IPS-NIHi11 (cell line): ENCODE measurements at regions not wholly inside any gene's neighbourhood (a gene's known extent, or its start where the extent isn't known, plus 50 kb on each side); places are given as distances from the start of the nearest gene placed in this dataset.
A peak's percentile ranks its signal among the peaks of the same experiment; 100 is the strongest.

ENCODE experiments used
- DNase-seq: peaks from one replicate; pipeline ENCODE4 v3.0.0; 2012; ENCODE audit warnings: mixed read lengths, low spot score

DNA sequence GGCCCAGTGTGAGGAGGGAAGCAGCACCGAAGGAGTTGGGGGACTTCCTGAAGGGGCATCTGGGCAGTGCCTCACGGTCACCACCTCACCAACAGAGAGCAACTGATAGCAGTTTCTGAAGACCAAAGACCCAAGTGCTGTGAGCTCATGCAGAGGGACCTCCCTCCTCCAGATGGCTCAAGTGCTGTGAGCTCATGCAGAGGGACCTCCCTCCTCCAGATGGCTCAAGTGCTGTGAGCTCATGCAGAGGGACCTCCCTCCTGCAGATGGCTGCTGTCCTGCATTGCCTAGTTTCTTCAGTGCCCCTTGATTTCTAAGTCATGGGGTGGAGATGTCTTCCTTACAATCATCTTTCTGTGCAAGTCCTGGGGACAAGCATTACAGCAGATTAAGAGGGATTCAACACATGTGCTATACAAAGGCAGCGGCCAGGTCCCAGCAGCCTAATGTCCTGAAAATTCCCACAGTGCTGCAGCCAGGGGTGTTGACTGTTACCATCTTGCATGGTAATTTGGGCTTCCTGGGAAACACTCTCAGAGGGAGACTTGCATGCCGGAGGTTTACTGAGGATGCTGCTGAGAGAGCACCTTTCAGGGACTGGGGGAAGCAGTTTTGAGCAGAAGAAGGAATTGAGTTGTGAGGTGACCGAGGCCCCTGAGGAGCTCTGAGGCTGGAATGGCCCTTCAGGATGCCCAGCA is 409.3 kb downstream of the GALR1 start:
- no peak for DNase-seq

DNA sequence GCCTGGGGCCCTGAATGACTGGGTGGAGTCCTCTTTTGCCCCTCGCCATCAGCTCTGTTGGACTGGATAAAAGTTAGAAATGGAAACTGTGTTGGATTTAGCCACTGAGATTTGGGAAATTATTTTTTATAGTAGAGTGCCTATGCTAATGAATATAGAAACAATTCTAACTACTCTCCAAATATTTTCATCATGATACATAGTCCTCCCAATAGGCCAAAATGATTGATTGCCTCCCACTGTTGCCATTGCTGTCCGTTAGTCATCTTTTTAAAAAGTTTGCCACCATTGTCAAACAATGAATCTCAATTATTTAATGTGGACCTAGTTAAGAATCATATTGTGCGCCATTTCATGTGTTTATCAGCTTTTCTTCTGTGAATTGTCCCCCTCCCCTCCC is 417.0 kb downstream of the GALR1 start:
- DNase-seq = no peak

DNA sequence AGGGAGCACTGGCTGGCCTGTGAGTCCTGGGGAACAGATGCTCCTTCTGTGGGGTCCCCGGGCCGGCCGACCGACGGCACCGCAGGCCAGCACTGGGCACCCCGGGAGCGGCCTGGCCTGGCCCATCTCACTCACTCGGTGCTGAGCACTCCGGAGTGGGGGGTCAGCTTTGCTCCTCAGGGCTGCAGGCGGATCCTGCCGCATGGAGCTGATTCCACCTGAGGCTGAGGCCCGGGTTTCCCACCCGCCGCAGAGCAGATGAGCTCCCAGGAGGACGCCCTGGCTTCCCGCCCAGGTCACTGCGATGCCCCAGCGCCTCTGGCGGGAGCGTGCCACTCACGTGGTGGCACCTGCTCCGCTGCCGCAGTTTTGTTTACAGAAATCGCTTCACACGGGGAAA is 418.6 kb downstream of the GALR1 start:
- no peak for DNase-seq

DNA sequence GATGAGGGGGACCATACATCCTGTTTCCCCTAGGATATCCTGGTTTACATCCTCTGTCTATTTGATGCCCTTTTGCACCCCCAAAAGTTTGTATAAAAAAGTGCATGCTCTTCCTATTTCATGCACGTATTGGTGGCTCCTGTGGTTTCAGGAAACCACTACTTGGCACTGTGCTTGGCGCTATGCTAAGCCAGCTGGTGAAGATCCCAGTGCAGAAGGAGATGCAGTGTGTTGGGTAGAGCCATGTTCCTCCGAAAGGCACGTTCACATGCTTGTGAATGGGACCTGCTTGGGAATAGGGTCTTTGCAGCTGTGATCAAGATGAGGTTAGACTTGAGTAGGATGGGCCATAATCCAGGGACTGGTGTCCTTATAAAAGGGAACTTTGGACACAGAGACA is 419.7 kb downstream of the GALR1 start:
- DNase-seq = no peak

DNA sequence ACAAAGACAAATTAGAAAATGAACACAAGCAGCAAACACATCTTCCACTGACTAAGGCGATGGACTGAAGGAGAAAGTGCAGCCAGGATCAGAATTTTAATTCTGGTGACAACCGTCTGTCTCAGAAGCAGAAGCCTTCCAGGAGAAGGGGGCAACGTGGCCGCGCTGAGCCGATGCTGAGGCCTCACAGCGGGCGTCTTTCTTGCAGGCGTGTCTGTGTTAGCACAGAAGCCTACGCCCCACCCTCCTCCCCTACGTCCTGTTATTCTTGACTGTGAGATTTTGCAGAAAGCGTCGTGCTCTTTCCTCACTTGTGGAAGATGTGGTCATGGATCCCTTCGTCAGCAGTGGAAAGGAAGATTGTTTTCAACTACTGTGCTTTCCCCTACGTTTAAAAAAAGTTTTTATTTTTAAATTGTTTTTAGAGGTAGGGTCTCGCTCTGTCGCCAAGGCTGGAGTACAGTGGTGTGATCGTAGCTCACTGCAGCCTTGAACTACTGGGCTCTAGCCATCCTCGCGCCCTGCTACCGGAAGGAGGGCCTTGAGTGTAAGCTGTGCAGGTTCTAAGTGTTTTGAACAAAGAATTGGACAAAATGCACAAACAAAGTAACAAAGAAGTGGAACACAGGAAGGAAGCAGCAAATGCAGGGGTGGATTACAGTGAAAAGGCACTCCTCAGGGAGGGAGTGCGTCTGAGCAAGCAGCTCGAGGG is 422.0 kb downstream of the GALR1 start:
- DNase-seq = peak; percentile 57

DNA sequence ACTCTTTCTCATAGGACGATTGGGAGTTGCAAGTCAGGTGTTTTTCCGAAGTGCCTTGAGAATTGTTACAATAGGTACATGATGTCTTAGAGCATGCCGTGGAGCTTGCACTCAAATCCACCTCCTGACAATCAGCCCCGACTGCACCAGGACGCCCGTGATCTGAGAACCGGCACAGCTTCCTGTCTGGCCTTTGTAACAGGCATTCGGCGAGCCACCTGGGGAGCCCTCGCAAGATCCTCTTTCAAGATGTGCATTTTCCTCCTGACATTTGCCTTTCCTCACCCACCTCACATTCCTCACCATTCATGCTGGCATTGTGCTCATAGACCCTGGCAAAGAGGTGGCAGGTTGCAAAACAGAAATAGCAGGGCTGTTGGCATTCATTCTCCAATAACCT is 427.3 kb downstream of the GALR1 start:
- peak; percentile 45 for DNase-seq

DNA sequence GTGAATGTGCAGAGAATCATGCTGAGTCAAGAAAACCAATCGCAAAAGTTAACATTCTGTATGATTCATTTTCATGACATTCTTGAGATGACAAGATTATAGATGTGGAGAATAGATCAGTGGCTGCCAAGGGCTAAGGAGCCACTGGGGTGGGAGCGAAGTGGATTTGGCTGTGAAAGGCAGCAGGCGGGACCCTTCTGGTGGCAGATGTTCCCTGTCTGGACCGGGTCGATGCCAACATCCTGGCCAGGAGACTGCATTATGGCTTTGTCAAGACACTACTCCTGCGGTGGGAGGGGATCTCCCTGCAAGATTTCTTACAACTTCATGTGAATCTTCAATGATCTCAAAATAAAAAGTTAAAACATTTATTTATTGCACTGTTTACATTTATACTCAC is 427.9 kb downstream of the GALR1 start:
- DNase-seq = no peak

DNA sequence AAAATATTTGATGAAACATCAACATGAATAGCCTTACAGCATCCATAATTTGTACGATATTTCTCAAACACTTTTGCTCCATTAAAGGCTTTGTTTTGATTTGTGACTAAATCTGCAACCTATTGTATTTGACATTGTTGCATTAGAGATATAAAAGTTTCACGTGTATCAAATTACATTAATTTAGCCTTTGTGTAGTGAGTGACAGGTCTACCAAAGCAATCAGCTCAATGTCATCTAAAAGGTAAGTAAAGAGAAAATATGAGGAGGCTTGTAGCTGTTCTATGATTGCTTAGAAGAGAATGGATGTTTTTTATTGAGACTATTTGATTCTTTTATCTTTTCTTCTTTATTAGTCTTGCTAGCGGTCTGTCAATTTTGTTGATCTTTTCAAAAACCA is 430.2 kb downstream of the GALR1 start:
- no peak for DNase-seq

DNA sequence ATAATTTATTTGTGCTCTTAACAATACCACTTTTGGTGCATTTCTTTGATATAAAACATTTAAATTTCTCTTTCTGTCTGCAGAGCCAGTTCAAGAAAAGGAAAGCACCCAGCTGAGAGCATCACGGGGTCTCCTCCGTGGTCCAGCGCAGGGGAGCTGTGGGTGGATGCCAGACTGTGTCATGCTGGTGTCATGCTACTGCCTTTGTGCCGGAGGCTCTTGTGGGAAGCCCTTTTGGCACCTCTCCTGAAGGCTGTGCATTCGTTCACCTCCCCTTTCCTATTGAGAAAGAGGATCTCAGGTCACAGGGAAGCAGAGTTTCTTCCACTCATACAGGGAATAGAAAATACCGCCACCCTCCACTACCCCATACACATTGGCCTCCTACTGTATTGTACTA is 450.4 kb downstream of the GALR1 start:
- DNase-seq = no peak

DNA sequence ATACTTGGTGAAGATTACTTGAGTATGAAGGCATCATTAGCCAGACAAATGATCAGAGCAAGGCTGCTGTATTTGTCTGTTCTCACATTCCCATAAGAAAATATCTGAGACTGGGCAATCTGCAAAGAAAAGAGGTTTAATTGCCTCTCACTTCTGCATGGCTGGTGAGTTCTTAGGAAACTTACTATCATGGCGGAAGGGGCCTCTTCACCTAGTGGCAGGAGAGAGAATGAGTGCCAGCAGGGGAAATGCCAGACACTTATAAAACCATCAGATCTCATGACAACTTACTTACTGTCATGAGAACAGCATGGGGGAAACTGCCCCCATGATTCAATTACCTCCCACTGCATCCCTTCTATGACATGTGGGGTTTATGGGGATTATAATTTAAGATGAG is 452.3 kb downstream of the GALR1 start:
- no peak for DNase-seq

DNA sequence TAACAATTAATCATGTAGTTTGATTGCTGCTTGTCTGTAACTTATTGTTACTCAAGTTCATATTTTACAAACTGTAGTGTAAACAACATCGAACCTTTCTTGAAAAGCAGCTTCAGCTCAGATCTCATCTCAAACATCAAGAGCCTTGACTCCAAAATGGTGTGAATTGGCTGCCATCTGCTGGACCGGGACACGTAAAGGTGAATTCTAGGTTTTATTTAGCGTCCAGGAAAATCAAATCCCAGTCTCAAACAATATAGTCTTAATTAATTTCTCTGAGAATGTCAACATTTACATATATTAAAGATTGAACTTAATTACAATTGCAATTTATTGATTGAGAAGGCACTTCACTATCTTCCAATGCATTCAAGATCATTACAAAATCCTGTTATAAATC is 453.0 kb downstream of the GALR1 start:
- DNase-seq = peak; percentile 23

DNA sequence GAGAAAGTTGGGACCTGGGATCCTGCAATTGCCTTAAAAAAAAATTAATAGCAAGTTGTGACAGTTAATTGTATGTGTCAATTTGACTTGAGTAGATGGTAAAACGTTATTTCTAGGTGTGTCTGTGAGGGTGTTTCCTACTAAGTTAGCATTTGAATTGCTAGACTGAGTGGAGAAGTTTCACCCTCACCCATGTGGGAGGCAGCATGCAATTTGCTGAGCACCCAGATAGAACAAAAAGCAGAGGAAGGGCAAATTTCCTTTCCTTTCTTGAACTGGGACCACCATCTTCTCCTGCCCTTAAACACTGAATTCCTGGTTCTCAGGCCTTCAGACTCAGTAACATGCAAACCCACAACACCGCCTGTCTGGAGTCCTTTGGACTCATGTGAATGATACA is 455.7 kb downstream of the GALR1 start:
- DNase-seq = no peak

DNA sequence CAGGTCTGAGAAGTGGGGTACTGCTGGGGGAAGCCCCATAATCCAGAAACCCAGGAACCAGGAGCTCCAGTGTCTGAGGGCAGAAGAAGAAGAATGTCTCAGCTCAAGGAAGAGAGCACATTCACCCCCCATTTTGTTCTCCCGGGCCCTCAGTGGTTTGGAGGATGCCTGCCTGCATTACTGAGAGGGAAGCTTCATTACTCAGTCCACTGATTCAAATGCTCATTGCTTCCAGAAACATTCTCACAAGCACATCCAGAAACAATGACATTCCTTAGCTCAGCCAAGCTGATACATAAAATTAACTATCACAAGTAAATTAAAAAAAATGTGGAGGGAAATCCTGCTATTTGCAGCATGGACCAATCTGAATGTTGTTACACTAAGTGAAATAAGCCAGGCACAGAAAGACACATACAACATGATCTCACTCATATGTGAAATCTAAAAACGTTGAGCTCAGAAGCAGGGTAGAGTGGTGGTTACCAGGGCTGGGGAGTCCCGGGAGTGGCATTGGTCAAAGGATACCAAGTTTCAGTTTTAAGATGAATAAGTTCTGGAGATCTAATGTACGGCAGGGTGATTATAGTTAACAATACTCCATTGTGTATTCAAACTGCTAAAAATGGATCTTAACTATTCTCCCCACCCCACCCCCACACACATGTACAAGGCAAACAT is 459.3 kb downstream of the GALR1 start:
- no peak for DNase-seq

DNA sequence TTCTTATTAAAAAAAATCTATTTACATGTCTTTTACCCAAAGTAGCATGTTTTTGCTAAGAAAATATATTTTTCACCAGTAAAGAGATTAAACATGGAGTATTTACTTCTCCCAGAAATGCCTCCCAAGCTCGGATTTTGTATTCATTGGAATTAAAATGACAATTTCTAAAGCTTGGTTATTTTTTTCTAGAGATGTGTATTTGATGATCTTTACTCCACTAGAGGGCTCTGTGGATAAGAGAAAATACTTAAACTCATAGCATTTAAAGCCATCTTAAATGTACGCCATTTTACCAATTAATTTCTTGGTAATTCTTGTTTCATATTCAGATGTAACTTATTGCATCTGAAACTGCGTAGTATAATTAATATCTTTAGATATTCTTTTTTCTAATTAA is 461.4 kb downstream of the GALR1 start:
- DNase-seq = no peak

DNA sequence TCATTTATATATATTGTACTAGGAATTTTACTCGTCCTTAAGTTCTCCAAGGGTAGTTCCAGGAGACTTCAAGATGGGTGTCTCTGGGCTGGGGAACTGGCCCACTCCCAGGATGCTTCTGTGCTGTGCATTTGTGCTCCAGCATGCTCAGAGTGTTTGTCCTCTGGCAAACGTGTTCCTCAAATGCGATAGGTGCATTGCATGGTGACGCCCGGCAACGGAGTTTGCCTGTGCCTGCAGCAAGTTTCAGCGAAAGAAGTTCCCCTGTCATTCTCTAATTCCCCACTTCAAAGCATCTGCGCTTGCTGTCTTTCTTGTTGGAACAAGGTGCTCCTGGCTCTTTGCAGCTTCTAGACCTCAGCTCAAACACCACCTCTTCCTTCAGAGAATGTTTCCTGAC is 465.1 kb downstream of the GALR1 start:
- DNase-seq = no peak

DNA sequence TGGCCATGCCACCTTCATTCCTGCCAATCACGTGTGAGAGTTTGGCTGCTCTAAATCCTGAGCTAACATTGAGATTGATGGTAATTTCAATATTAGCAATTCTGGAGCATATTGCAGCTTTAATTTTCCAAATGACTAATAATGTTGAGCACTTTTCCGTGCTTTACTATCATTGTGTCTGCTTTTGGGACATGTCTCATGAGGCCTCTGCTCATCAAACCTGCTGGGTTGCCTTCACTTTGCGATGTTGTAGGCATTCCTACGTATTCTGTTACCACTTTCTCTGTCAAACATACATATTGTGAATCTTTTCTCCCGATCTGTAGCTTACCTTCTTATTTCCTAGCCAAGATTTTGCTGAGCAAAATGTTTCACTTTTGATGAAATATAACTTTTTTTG is 466.6 kb downstream of the GALR1 start:
- DNase-seq = no peak

DNA sequence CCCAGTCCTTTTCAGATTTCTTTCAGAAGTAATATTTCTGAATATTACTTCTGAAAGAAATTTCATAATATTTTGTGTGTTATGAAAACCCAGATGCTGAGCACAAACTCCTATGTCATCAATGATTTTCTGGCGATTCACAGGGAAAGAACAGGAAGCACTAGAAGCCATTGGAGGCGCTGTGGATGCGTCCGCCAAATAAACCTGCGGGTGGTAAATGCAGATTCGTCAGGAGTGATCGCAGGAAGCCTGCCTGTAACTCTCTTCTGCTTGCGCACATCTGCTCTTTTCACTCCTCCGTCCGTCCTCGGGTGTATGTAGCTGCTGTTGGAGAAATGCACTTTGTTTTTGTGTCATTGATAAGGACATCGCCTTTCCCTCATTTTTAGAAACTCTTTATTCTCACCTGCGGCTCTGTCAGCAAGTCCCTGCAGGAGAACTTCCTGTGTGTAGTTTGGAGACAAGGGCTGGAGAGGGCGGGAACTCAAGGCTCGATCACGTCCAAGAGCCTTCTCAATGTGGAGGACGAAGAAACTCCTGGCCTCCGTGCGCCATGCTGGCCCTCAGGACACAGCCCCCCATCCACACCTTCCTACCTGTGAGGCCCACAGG is 483.8 kb downstream of the GALR1 start:
- DNase-seq = peak; percentile 29

DNA sequence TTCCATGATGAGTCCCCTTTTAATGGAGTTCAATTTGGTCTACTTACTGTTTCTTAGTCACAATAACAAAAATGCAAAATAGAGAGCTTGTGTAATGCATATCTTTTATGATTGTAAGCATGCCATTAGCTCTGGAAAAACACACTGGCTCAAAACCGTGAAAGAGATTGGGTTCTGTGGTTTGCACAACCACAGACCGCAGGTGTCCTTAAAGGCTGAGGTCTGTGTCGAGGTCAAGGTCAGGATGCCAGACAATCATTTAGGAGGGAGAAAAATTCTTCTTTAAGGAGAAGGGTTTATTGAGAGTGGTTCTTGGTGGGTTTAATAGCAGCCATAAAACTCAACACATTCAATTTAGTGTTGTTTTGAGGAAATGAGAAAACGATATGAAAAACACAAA is 487.2 kb downstream of the GALR1 start:
- no peak for DNase-seq

DNA sequence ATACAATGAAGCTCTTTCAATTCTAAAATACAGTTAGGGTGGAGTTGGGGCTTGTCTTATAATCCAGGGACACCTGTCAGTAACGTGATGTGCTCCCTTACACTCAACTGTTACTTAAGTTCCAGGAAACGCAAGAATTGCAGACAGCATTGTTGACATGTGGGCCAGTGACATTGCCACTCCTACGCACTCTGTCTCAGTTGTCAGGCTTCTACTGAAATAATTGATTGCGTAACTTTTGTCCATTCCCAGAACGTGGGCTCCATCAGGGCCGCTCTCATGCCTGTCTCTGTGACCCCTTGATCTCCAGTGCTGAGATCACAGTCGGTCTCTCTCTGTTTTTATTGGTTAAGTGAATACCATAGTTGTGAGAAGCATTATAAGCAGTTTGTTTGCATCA is 487.8 kb downstream of the GALR1 start:
- DNase-seq = no peak

DNA sequence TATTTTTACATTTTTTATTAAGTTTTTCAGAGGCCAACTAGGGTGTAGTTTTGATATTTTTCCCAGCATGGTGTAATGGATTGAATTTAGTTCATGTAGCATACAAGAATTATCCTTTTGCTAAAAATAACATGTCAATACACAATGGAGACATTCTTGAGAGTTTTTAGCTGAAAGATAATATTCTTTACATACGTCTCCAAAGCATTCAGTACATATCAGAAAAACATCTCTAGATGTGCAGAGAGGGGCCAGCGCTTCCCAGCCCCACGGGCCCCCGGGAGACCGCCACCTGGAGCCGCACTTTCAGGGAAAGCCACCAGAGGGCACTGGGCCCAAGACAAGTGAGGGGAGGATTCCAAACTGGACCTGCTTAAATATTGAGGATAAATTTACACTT is 499.4 kb downstream of the GALR1 start:
- DNase-seq = peak; percentile 64

DNA sequence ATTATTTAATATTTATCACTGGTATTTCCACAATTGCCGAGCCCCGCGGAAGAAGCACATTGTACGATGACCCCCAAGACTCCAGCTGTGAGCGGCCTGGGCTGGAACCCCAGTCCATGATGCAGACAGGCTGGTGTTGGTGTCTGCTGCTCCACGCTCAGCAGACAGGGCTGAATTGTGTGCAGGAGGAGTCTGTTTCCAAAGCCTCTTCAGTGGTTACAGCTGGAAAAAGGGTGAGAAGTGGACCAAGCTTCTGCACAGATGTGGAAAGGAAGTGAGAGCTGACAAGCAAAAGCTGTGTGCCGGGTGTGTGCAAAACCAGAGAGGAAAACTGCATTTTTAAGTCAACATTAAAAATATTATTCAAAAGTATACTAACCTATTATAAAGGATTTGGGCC is 500.4 kb downstream of the GALR1 start:
- DNase-seq = no peak

DNA sequence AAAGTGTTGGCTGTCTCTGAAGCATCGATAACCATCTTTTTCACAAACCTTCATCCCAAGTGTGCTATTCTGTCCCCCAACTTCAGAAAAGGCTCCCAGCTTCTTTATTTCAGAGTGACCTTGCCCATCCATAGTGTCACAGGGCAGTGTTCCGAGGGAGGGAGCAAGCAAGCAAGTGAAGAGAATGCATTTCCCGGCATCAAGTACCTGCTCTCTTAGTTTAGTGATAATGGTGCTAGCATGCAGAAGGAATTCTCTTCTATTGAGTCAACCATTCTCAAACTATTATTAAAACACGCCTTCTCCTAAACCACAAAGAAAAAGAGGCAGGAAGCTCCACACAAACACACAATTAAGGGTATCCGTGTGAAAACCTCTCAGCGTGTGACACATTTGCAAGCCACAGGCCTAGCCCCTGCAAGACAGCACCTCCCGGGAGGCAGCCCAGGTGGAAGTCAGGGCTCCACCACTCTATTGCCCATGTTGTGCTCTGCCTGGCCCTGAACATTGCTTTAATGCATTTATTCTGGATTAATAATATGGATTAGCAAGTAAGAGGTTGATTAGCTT is 504.9 kb downstream of the GALR1 start:
- peak; percentile 32 for DNase-seq

DNA sequence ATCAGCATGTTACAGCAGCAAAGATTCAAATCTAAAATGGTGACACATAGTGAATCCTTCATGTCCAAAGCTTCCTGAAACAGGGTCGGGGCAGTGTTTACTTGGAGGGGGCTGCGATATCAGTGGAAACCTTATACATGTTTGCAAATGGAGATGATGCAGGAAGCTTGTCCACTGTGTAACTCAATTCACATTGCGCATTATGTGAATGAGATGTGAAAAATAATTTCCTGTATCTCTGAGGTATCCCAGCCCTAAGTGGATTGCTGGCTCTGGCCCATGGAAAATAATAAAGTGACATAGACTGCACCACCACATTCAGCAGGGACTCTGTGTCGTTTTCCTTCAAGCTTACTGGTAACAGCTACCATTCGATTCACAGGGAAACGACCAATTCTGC is 505.5 kb downstream of the GALR1 start:
- no peak for DNase-seq
